A549 (cell line): ENCODE measurements at regions not wholly inside any gene's neighbourhood (a gene's known extent, or its start where the extent isn't known, plus 50 kb on each side); places are given as distances from the start of the nearest gene placed in this dataset.

Experiments
- ATAC-seq, 2 experiments: fragments of 200-7000 bp in 1 of 2; fragments of >200 bp in 1 of 2; cut with Nextera tagmentation in 1 of 2; cut with Tn5 transposase in 1 of 2; 3 replicates each; pipeline versions ENCODE4 v1.8.0 to v1.9.1; 2018 to 2020; ENCODE audit warnings: mild to moderate bottlenecking in 1 of 2, moderate library complexity in 1 of 2
- CTCF ChIA-PET: fragments of 300-600 bp; sonication (Branson Sonifier 250); formaldehyde crosslinking; extraction: SDS; loops from one replicate; lab custom pipeline; 2021; ENCODE audit warnings: antibody characterized with exemption, inconsistent platforms; lab: Yijun Ruan, JAX
- POLR2A ChIA-PET: fragments of 350-600 bp; formaldehyde crosslinking; extraction: SDS; loops from one replicate; lab custom pipeline; 2021; ENCODE audit warnings: antibody characterized with exemption, inconsistent platforms; lab: Yijun Ruan, JAX
- DNase-seq, 2 experiments: peaks; one replicate each; pipeline versions ENCODE4 v3.0.0 to v3.0.0-alpha.2; 2011 to 2016; ENCODE audit warnings: low read depth in 1 of 2, low spot score in 1 of 2
- FAIRE-seq: peaks from 2 replicates; lab custom pipeline; 2011; peaks lifted over from hg19 to GRCh38; lab: Jason Lieb, UNC
- H3K27ac ChIP-seq, 2 experiments: fragments of >200 bp; sonication (Bioruptor Twin); formaldehyde crosslinking; 3 replicates each; pipeline ENCODE4 v1.5.1; 2016 to 2017
- H3K4me1 ChIP-seq: fragments of >200 bp; sonication (Bioruptor Twin); formaldehyde crosslinking; 3 replicates; pipeline ENCODE4 v1.6.1; 2016
- H3K4me2 ChIP-seq: fragments of >200 bp; sonication (Bioruptor Twin); formaldehyde crosslinking; 3 replicates; pipeline ENCODE4 v1.6.1; 2016
- H3K4me3 ChIP-seq: fragments of >200 bp; sonication (Bioruptor Twin); formaldehyde crosslinking; 3 replicates; pipeline ENCODE4 v1.5.1; 2016
- H3K9me3 ChIP-seq: fragments of >200 bp; sonication (Bioruptor Twin); formaldehyde crosslinking; 3 replicates; pipeline ENCODE4 v1.6.1; 2016
- CBX2 ChIP-seq: fragments of 200-600 bp; sonication (generic); IDR thresholded peaks from 2 replicates; pipeline ENCODE4 v1.6.1; 2016; ENCODE audit warnings: low read depth, mild to moderate bottlenecking, borderline replicate concordance
- CBX8 ChIP-seq: fragments of 200-600 bp; sonication (generic); IDR thresholded peaks from 2 replicates; pipeline ENCODE4 v1.6.1; 2016
- CHD2 ChIP-seq: fragments of 150-350 bp; IDR thresholded peaks from 2 replicates; pipeline ENCODE4 v1.6.1; 2014; ENCODE audit warnings: low read length; ENCODE audit not compliant: partially characterized antibody
- E2F6 ChIP-seq: IDR thresholded peaks from 2 replicates; pipeline ENCODE4 v1.6.1; 2012; ENCODE audit warnings: low read depth, borderline replicate concordance
- ELK1 ChIP-seq: fragments of 150-350 bp; IDR thresholded peaks from 2 replicates; pipeline ENCODE4 v1.6.1; 2014; ENCODE audit warnings: low read depth, mild to moderate bottlenecking, low read length
- ESRRA ChIP-seq: fragments of 150-350 bp; IDR thresholded peaks from 2 replicates; pipeline ENCODE4 v1.6.1; 2014; ENCODE audit warnings: mild to moderate bottlenecking, low read length, borderline replicate concordance
- FOXS1 ChIP-seq: fragments of 250-450 bp; sonication (Bioruptor Pico); IDR thresholded peaks from 2 replicates; pipeline ENCODE4 v1.5.0; 2020; ENCODE audit warnings: mild to moderate bottlenecking, moderate library complexity
- HDAC2 ChIP-seq: fragments of 200-600 bp; sonication (generic); IDR thresholded peaks from 2 replicates; pipeline ENCODE4 v1.6.1; 2016
- HES2 ChIP-seq: fragments of >200 bp; sonication (Bioruptor Twin); formaldehyde crosslinking; IDR thresholded peaks from 2 replicates; pipeline ENCODE4 v1.6.1; 2016
- HOXB5 ChIP-seq: fragments of 250-450 bp; sonication (Bioruptor Pico); IDR thresholded peaks from 2 replicates; pipeline ENCODE4 v1.5.0; 2020; ENCODE audit warnings: mild to moderate bottlenecking, moderate library complexity
- JUN ChIP-seq, 2 experiments: fragments of >200 bp; sonication (Bioruptor Twin); formaldehyde crosslinking; IDR thresholded peaks; 2 replicates in 1 of 2; 3 replicates in 1 of 2; pipeline ENCODE4 v1.6.1; 2016 to 2017
- JUNB ChIP-seq: fragments of >200 bp; sonication (Bioruptor Twin); formaldehyde crosslinking; IDR thresholded peaks from 2 replicates; pipeline ENCODE4 v1.6.1; 2016
- KDM1A ChIP-seq: fragments of 200-600 bp; sonication (generic); IDR thresholded peaks from 2 replicates; pipeline ENCODE4 v1.6.1; 2016; ENCODE audit warnings: low read depth, mild to moderate bottlenecking
- KDM5A ChIP-seq: fragments of 200-600 bp; sonication (generic); IDR thresholded peaks from 2 replicates; pipeline ENCODE4 v1.6.1; 2016; ENCODE audit warnings: antibody characterized with exemption, mild to moderate bottlenecking
- MAFK ChIP-seq: fragments of 450-650 bp; IDR thresholded peaks from 2 replicates; pipeline ENCODE4 v1.6.1; 2014; ENCODE audit not compliant: partially characterized antibody
- NR3C1 ChIP-seq: fragments of >200 bp; sonication (Bioruptor Twin); formaldehyde crosslinking; IDR thresholded peaks from 3 replicates; pipeline ENCODE4 v1.6.1; 2017
- PHF8 ChIP-seq: fragments of 200-600 bp; sonication (generic); IDR thresholded peaks from 2 replicates; pipeline ENCODE4 v1.6.1; 2016; ENCODE audit warnings: low read depth, mild to moderate bottlenecking, antibody characterized with exemption, moderate library complexity, borderline replicate concordance
- POLR2A ChIP-seq: IDR thresholded peaks from 2 replicates; pipeline ENCODE4 v1.6.1; 2012; ENCODE audit warnings: mild to moderate bottlenecking, low read length
- RFX5 ChIP-seq: fragments of 450-650 bp; IDR thresholded peaks from 2 replicates; pipeline ENCODE4 v1.7.1; 2014; ENCODE audit warnings: antibody characterized with exemption, mild to moderate bottlenecking, moderate library complexity
- RNF2 ChIP-seq: fragments of 200-600 bp; sonication (generic); IDR thresholded peaks from 2 replicates; pipeline ENCODE4 v1.6.1; 2016; ENCODE audit warnings: low read depth, mild to moderate bottlenecking, antibody characterized with exemption, moderate library complexity, borderline replicate concordance
- SREBF2 ChIP-seq: fragments of 450-650 bp; IDR thresholded peaks from 2 replicates; pipeline ENCODE4 v1.6.1; 2014; ENCODE audit warnings: mild to moderate bottlenecking, moderate library complexity
- USF2 ChIP-seq: fragments of 450-650 bp; IDR thresholded peaks from 2 replicates; pipeline ENCODE4 v1.6.1; 2014; ENCODE audit warnings: antibody characterized with exemption
- ZC3H11A ChIP-seq: fragments of 450-650 bp; IDR thresholded peaks from 2 replicates; pipeline ENCODE4 v1.6.1; 2014; ENCODE audit warnings: antibody characterized with exemption, mild to moderate bottlenecking
- ZFP36 ChIP-seq: fragments of 450-650 bp; IDR thresholded peaks from 2 replicates; pipeline ENCODE4 v1.6.1; 2014; ENCODE audit warnings: borderline replicate concordance; ENCODE audit not compliant: partially characterized antibody
- ZSCAN20 ChIP-seq: fragments of 250-450 bp; sonication (Bioruptor Pico); IDR thresholded peaks from 2 replicates; pipeline ENCODE4 v1.8.0; 2022; ENCODE audit warnings: mild to moderate bottlenecking, moderate library complexity
- WGBS: methylation state at CpG from one replicate; pipeline ENCODE4 v1.1.6; 2017; ENCODE audit errors: missing lambda C conversion rate; 5-methylcytosine and 5-hydroxymethylcytosine counted together

GRCh38 chr17:34010534-34010933, 244.6 kb upstream of the CCL2 start:
- TF ChIP-seq HOXB5, result no peak
- no peak for TF ChIP-seq ZSCAN20 (CRISPR knock-in tag)
- TF ChIP-seq KDM5A, result no peak
- TF ChIP-seq ELK1, result no peak
- TF ChIP-seq RNF2, result no peak
- no peak for TF ChIP-seq CBX8
- no peak for TF ChIP-seq E2F6
- no peak overlapping the region for H3K4me2 ChIP-seq
- ATAC-seq, result no peak
- 2% methylated on average over 2 of the region's 2 CpGs for WGBS
- no peak for DNase-seq
- ChIA-PET CTCF (interaction anchor here (1.5 kb wide), 1 partner anchor 18 kb away, joined by 4 read pairs; no protein-coding TSS in a partner anchor), POLR2A (no interaction called here)
- FAIRE-seq, result no peak
- H3K27ac ChIP-seq, result no peak overlapping the region
- H3K4me3 ChIP-seq, result no peak overlapping the region
- H3K9me3 ChIP-seq, result no peaks in the 10 kb centered on the region
- H3K4me1 ChIP-seq, result no peaks in the 10 kb centered on the region

- WGBS, result 5% methylated on average over 3 of the region's 3 CpGs
- Histone ChIP-seq H3K4me1 (no peaks in the 10 kb centered on the region), H3K27ac (no peak overlapping the region), H3K4me2 (no peak overlapping the region), H3K4me3 (no peak overlapping the region), H3K9me3 (no peaks in the 10 kb centered on the region)
- DNase-seq, result no peak
- FAIRE-seq, result no peak
- TF ChIP-seq ZFP36 (no peak), CHD2 (no peak), HDAC2 (no peak), ESRRA (no peak), POLR2A (no peak), SREBF2 (no peak)
- ATAC-seq, result no peak
- POLR2A ChIA-PET, result no interaction called here
- CTCF ChIA-PET, result no interaction called here
Observed at GRCh38 chr17:34011599-34011998, 243.5 kb upstream of the CCL2 start.

GRCh38 chr17:34012709-34013375, 242.2 kb upstream of the CCL2 start:
- TF ChIP-seq USF2, result no peak
- TF ChIP-seq RFX5, result 0 out of 2 replicates have a peak, but pooled peaks have one; percentile 29
- Histone ChIP-seq H3K4me1 (no peaks in the 10 kb centered on the region), H3K9me3 (no peaks in the 10 kb centered on the region), H3K27ac (no peak overlapping the region), H3K4me2 (no peak overlapping the region), H3K4me3 (no peak overlapping the region)
- DNase-seq (no peak), FAIRE-seq (no peak), ATAC-seq (no peak)
- CTCF ChIA-PET, result no interaction called here
- 4% methylated on average over 5 of the region's 5 CpGs for WGBS
- POLR2A ChIA-PET, result no interaction called here

- 7% methylated on average over 2 of the region's 2 CpGs for WGBS
- no peaks in the 10 kb centered on the region for H3K9me3 ChIP-seq
- H3K4me3 ChIP-seq, result no peak overlapping the region
- DNase-seq, result no peak
- H3K4me2 ChIP-seq, result no peak overlapping the region
- H3K4me1 ChIP-seq, result no peaks in the 10 kb centered on the region
- FAIRE-seq, result no peak
- ChIA-PET POLR2A (no interaction called here), CTCF (interaction anchor here (1.7 kb wide), 1 partner anchor 11 kb away, joined by 4 read pairs; no protein-coding TSS in a partner anchor)
- ATAC-seq, result no peak
- TF ChIP-seq ZSCAN20 (CRISPR knock-in tag) (no peak), HES2 (no peak), MAFK (no peak), HDAC2 (no peak), E2F6 (no peak), ZC3H11A (no peak), POLR2A (no peak), FOXS1 (CRISPR knock-in tag) (no peak), NR3C1 (no peak), HOXB5 (no peak), CBX2 (no peak), JUN (IDR thresholded peaks at IDR 0.05) (no peak), KDM1A (no peak), PHF8 (no peak), JUNB (no peak)
- H3K27ac ChIP-seq, result no peak overlapping the region
Observed at GRCh38 chr17:34015253-34015652, 239.8 kb upstream of the CCL2 start.
